CD14-positive monocyte (primary cell): ENCODE measurements at regions not wholly inside any gene's neighbourhood (a gene's known extent, or its start where the extent isn't known, plus 50 kb on each side); places are given as distances from the start of the nearest gene placed in this dataset. TPM values are rescaled to one million over a fixed set of nuclear protein-coding genes. Genes with fewer than 3 reads are reported as not detected.

Experiments
- DNase-seq, 3 donors: peaks; one replicate each; pipeline ENCODE4 v3.0.0-alpha.2; 2011 to 2022
- H2AFZ ChIP-seq: 2 replicates; pipeline ENCODE4 v1.6.0; 2012; ENCODE audit warnings: mild to moderate bottlenecking, low read depth, low read length, inconsistent platforms; ENCODE audit not compliant: insufficient read depth, poor library complexity, severe bottlenecking
- H3K27ac ChIP-seq, 2 donors: 1 replicate in 1 of 2; 2 replicates in 1 of 2; pipeline ENCODE4 v1.5.1; 2012 to 2013; ENCODE audit warnings: low read length in 2 of 2, control low read depth in 1 of 2, inconsistent platforms in 1 of 2, low read depth in 1 of 2, mild to moderate bottlenecking in 1 of 2
- H3K27me3 ChIP-seq, 2 donors: one replicate each; pipeline versions ENCODE4 v1.6.0 to v1.6.1; 2011 to 2013; ENCODE audit warnings: low read length in 2 of 2; ENCODE audit not compliant: control insufficient read depth in 2 of 2, insufficient read depth in 2 of 2
- H3K36me3 ChIP-seq, 2 donors: replicated peaks in 1 of 2; 1 replicate in 1 of 2; 2 replicates in 1 of 2; pipeline versions ENCODE4 v1.5.1 to v1.6.1; 2012 to 2013; ENCODE audit warnings: low read length in 2 of 2, control low read depth in 1 of 2, inconsistent platforms in 1 of 2, mild to moderate bottlenecking in 1 of 2; ENCODE audit not compliant: insufficient read depth in 2 of 2, control insufficient read depth in 1 of 2
- H3K4me1 ChIP-seq, 2 donors: 1 replicate in 1 of 2; 2 replicates in 1 of 2; pipeline versions ENCODE4 v1.5.1 to v1.6.1; 2012 to 2013; ENCODE audit warnings: low read length in 2 of 2, control low read depth in 1 of 2, inconsistent platforms in 1 of 2, mild to moderate bottlenecking in 1 of 2, moderate library complexity in 1 of 2; ENCODE audit not compliant: insufficient read depth in 2 of 2, control insufficient read depth in 1 of 2
- H3K4me2 ChIP-seq: replicated peaks from 2 replicates; pipeline ENCODE3; 2012; ENCODE audit warnings: low read length, moderate library complexity, mild to moderate bottlenecking; ENCODE audit not compliant: poor library complexity, severe bottlenecking; ENCODE audit errors: extremely low read depth
- H3K4me3 ChIP-seq, 3 experiments: fragments of 200-600 bp in 1 of 3; sonication (generic) in 1 of 3; replicated peaks in 1 of 3; 1 replicate in 2 of 3; 2 replicates in 1 of 3; pipeline ENCODE4 v1.5.1; 2011 to 2013; ENCODE audit warnings: low read length in 3 of 3, mild to moderate bottlenecking in 3 of 3, control low read depth in 2 of 3, low read depth in 2 of 3, inconsistent platforms in 1 of 3, moderate library complexity in 1 of 3
- H3K79me2 ChIP-seq: 2 replicates; pipeline ENCODE4 v1.6.0; 2012; ENCODE audit warnings: mild to moderate bottlenecking, control low read depth, inconsistent platforms, low read length, moderate library complexity; ENCODE audit not compliant: insufficient read depth
- H3K9ac ChIP-seq: 2 replicates; pipeline ENCODE4 v1.6.0; 2017; ENCODE audit warnings: low read length, mild to moderate bottlenecking; ENCODE audit not compliant: insufficient read depth, poor library complexity, severe bottlenecking
- H3K9me3 ChIP-seq, 2 donors: replicated peaks in 1 of 2; 1 replicate in 1 of 2; 2 replicates in 1 of 2; pipeline versions ENCODE4 v1.5.1 to v1.6.1; 2012 to 2013; ENCODE audit warnings: low read length in 2 of 2, control low read depth in 1 of 2; ENCODE audit not compliant: control insufficient read depth in 1 of 2, insufficient read depth in 1 of 2
- H4K20me1 ChIP-seq: 2 replicates; pipeline ENCODE4 v1.6.0; 2012; ENCODE audit warnings: mild to moderate bottlenecking, low read length, control low read depth, moderate library complexity; ENCODE audit not compliant: insufficient read depth
- H3K27ac Mint-ChIP-seq, 7 donors: one replicate each; pipeline ENCODE4 v1.8.0; 2020; ENCODE audit warnings: mild to moderate bottlenecking in 7 of 7, mixed read lengths in 7 of 7, moderate library complexity in 6 of 7, inconsistent platforms in 2 of 7
- H3K27me3 Mint-ChIP-seq, 3 donors: one replicate each; pipeline ENCODE4 v1.8.0; 2021 to 2022; ENCODE audit warnings: low read depth in 3 of 3, mild to moderate bottlenecking in 3 of 3, mixed read lengths in 3 of 3, moderate library complexity in 3 of 3, inconsistent platforms in 1 of 3
- H3K36me3 Mint-ChIP-seq, 2 donors: one replicate each; pipeline ENCODE4 v1.8.0; 2020; ENCODE audit warnings: mixed read lengths in 2 of 2, inconsistent platforms in 1 of 2, mild to moderate bottlenecking in 1 of 2
- H3K4me1 Mint-ChIP-seq: one replicate; pipeline ENCODE4 v1.8.0; 2020; ENCODE audit warnings: mild to moderate bottlenecking, mixed read lengths
- H3K4me3 Mint-ChIP-seq, 2 donors: one replicate each; pipeline ENCODE4 v1.8.0; 2020; ENCODE audit warnings: mild to moderate bottlenecking in 2 of 2, mixed read lengths in 2 of 2, moderate library complexity in 1 of 2
- H3K9me3 Mint-ChIP-seq, 7 donors: one replicate each; pipeline ENCODE4 v1.8.0; 2020 to 2022; ENCODE audit warnings: mixed read lengths in 7 of 7, mild to moderate bottlenecking in 6 of 7, moderate library complexity in 6 of 7, inconsistent platforms in 2 of 7
- WGBS: methylation state at CpG from one replicate; pipeline ENCODE4 v1.1.5; 2013; ENCODE audit warnings: missing lambda C conversion rate; ENCODE audit not compliant: insufficient coverage; 5-methylcytosine and 5-hydroxymethylcytosine counted together
- intact Hi-C, 2 donors: fragments of 100-400 bp; cut with micrococcal nuclease; formaldehyde crosslinking; loops; one replicate each; pipeline versions ENCODE4 v1.15.0 to v1.15.1; 2023
- small RNA-seq: library from RNA; depleted of rRNA; stranded (forward); fragments of <200 nt; gene quantifications from one replicate; pipeline ENCODE3, GENCODE V24; 2012; ENCODE audit warnings: low read depth; ENCODE audit not compliant: insufficient read length
- TF ChIP-seq, protein P1 (sequence below): fragments of 200-600 bp; IDR thresholded peaks from one replicate; pipeline ENCODE4 v1.8.0; 2022; ENCODE audit warnings: antibody characterized with exemption, mild to moderate bottlenecking

DNA sequence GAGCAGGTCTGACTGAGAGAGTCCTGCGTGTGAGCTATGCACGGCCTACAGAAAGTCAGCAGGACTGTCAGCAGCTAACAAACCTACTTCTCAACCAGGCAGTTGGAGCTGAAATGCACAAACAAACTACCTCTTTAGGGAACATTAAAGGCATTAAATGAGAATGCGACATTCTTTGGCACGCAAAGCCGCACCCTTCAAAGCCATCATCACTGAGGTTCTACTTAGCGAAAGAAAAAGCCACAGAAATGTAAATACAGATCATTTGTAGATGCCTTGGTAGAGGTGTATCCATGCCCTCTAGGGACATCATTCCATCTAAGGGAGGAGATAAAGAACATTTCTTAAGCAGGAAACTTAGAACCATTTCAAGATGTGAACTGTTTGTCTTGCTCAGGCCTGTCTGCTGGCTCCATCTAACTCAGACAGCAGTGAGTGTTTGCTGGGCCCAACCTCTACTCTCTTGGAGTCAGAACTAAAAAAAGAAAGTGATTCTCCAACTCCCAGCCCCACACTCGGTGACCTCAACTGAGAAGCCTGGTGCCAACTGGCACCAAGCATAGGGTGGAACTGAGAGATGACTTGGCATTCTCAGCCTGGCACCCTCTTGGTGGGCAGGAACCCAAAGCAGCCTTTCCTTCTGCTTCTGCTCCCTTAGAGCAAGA is 63.5 kb upstream of the MBIP start:
- Mint-ChIP-seq H3K4me3 (no peak overlapping the region), H3K27ac (no peak overlapping the region), H3K27me3 (peaks cover 0 to 3% (median 0%) of the 10 kb centered on the region in 3 donors), H3K4me1 (peaks cover 6% of the 10 kb centered on the region), H3K36me3 (no peaks in the 10 kb centered on the region), H3K9me3 (peaks cover 0 to 2% (median 0%) of the 10 kb centered on the region in 7 donors)
- Histone ChIP-seq H3K27ac (no peak overlapping the region), H3K36me3 (no peaks in the 10 kb centered on the region), H3K4me3 (no peak overlapping the region), H3K9me3 (no peaks in the 10 kb centered on the region), H3K4me1 (no peaks in the 10 kb centered on the region), H3K4me2 (no peak overlapping the region), H3K79me2 (no peaks in the 10 kb centered on the region), H3K9ac (no peak overlapping the region), H4K20me1 (no peaks in the 10 kb centered on the region), H3K27me3 (no peaks in the 10 kb centered on the region), H2AFZ (no peak overlapping the region)
- 100% methylated on average over 2 of the region's 7 CpGs for WGBS
- no peak for DNase-seq
- TF ChIP-seq, protein P1, sequence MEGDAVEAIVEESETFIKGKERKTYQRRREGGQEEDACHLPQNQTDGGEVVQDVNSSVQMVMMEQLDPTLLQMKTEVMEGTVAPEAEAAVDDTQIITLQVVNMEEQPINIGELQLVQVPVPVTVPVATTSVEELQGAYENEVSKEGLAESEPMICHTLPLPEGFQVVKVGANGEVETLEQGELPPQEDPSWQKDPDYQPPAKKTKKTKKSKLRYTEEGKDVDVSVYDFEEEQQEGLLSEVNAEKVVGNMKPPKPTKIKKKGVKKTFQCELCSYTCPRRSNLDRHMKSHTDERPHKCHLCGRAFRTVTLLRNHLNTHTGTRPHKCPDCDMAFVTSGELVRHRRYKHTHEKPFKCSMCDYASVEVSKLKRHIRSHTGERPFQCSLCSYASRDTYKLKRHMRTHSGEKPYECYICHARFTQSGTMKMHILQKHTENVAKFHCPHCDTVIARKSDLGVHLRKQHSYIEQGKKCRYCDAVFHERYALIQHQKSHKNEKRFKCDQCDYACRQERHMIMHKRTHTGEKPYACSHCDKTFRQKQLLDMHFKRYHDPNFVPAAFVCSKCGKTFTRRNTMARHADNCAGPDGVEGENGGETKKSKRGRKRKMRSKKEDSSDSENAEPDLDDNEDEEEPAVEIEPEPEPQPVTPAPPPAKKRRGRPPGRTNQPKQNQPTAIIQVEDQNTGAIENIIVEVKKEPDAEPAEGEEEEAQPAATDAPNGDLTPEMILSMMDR = no peak
- intact Hi-C loops = loop anchor here in 1 of 2 donors (10.0 kb wide), 1 partner anchor 169 kb away; no protein-coding TSS in a partner anchor

DNA sequence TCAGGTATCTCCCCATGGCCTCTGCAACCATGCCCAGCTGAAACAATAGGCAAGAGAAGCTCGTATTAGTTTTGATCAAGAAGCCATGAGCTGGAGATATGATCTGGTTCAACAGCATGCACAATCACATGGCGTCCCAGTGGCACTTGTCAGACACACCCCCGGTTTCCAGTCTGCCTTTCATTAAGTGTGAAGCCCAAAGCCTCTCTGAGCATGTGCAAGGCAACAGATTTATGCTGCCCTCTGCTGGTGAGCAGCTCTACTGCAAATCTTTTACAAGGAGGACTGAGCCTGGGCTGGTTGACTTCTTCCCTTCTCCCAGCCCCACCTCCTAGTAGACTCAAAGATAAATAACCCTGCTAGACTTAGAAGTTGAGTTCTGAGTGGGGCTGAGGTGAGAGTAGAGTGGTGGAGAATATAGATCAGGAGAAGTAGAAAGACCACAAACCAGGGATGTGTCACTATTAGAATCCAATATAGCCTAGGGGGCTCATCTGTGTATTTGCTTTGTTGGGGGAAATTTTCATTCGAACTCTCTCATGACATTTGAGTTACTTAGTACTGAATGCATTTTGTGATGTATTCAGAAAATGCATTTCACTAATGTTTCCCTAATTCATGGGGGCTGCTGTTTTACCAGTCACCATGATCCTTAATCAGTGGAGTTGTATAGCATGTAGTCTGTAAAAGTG is 53.7 kb upstream of the MBIP start:
- Mint-ChIP-seq H3K9me3 (peaks cover 0 to 2% (median 0%) of the 10 kb centered on the region in 7 donors), H3K27me3 (peaks cover 5 to 22% (median 7%) of the 10 kb centered on the region in 3 donors), H3K4me3 (no peak overlapping the region), H3K27ac (no peak overlapping the region), H3K4me1 (no peaks in the 10 kb centered on the region), H3K36me3 (no peaks in the 10 kb centered on the region)
- H3K9ac ChIP-seq = no peak overlapping the region
- H3K4me2 ChIP-seq = no peak overlapping the region
- DNase-seq = peak; percentile 51 to 65 (median 58)
- no peak overlapping the region for H3K27ac ChIP-seq
- no peak overlapping the region for H3K4me3 ChIP-seq
- peaks cover 0 to 2% of the 10 kb centered on the region in 2 donors for H3K27me3 ChIP-seq
- no peaks in the 10 kb centered on the region for H3K4me1 ChIP-seq
- TF ChIP-seq, protein P1 = peak; percentile 86
- no peak overlapping the region for H2AFZ ChIP-seq
- H3K9me3 ChIP-seq = no peaks in the 10 kb centered on the region
- intact Hi-C loops = no loop called here
- WGBS = 11% methylated on average over 3 of the region's 4 CpGs
- no peaks in the 10 kb centered on the region for H4K20me1 ChIP-seq
- H3K36me3 ChIP-seq = no peaks in the 10 kb centered on the region
- H3K79me2 ChIP-seq = no peaks in the 10 kb centered on the region

Small RNAs in the stretch of these regions (small RNA-seq; reads per million reads assigned to genes)
- gene RNU7-93P = not detected
